HCT116 (cell line): ENCODE measurements at regions not wholly inside any gene's neighbourhood (a gene's known extent, or its start where the extent isn't known, plus 50 kb on each side); places are given as distances from the start of the nearest gene placed in this dataset.

Experiments
- CEBPB ChIP-seq: IDR thresholded peaks from 2 replicates; pipeline ENCODE4 v1.6.1; 2012; ENCODE audit warnings: low read depth
- EZH2 ChIP-seq: fragments of 200-600 bp; sonication (generic); IDR thresholded peaks from 2 replicates; pipeline ENCODE4 v1.6.1; 2017; ENCODE audit warnings: antibody characterized with exemption, mixed run types
- POLR2A ChIP-seq: IDR thresholded peaks from 2 replicates; pipeline ENCODE4 v1.7.0; 2011; ENCODE audit warnings: borderline replicate concordance; ENCODE audit not compliant: insufficient read depth, insufficient read length; ENCODE audit errors: extremely low read depth
- POLR2AphosphoS5 ChIP-seq: IDR thresholded peaks from 2 replicates; pipeline ENCODE4 v1.6.1; 2011; ENCODE audit warnings: mild to moderate bottlenecking, low read depth, low read length, moderate library complexity
- SP1 ChIP-seq: IDR thresholded peaks from 2 replicates; pipeline ENCODE4 v1.6.1; 2012; ENCODE audit warnings: low read depth
- YY1 ChIP-seq: IDR thresholded peaks from 2 replicates; pipeline ENCODE4 v1.6.1; 2011; ENCODE audit warnings: low read length, low read depth, moderate library complexity, mild to moderate bottlenecking; ENCODE audit not compliant: insufficient replicate concordance; ENCODE audit errors: extremely low read depth
- TF ChIP-seq, protein P1 (sequence below), 3 experiments: fragments of 200-600 bp in 1 of 3; sonication (generic) in 1 of 3; IDR thresholded peaks in 2 of 3; conservative IDR thresholded peaks in 1 of 3; 2 replicates each; pipeline ENCODE4 v1.5.1; 2012 to 2017; ENCODE audit warnings: low read depth in 2 of 3, low read length in 2 of 3, antibody characterized with exemption in 1 of 3, borderline replicate concordance in 1 of 3, control low read depth in 1 of 3, mild to moderate bottlenecking in 1 of 3, mixed read lengths in 1 of 3, mixed run types in 1 of 3, moderate library complexity in 1 of 3; ENCODE audit not compliant: insufficient read depth in 1 of 3

DNA sequence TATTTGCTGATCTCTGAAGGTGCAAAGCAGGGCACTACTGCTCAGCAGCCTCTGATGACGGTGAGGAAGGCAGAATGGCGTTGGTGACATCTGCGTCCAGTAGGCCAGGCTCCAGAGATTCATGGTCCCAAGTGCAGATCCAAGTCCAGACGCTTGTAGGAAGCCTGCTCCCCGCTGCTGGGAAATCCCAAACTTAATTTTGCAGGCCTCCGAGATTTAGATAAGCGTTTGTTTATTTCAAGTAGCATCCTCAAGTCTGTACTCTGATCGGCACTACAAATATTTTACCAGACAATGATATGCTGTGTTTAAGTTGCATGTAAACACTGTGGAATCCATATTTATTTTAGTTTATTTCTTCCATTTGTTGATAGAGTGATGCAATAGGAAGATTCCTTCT is 244.9 kb upstream of the KLF6 start:
- TF ChIP-seq, protein P1, sequence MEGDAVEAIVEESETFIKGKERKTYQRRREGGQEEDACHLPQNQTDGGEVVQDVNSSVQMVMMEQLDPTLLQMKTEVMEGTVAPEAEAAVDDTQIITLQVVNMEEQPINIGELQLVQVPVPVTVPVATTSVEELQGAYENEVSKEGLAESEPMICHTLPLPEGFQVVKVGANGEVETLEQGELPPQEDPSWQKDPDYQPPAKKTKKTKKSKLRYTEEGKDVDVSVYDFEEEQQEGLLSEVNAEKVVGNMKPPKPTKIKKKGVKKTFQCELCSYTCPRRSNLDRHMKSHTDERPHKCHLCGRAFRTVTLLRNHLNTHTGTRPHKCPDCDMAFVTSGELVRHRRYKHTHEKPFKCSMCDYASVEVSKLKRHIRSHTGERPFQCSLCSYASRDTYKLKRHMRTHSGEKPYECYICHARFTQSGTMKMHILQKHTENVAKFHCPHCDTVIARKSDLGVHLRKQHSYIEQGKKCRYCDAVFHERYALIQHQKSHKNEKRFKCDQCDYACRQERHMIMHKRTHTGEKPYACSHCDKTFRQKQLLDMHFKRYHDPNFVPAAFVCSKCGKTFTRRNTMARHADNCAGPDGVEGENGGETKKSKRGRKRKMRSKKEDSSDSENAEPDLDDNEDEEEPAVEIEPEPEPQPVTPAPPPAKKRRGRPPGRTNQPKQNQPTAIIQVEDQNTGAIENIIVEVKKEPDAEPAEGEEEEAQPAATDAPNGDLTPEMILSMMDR (IDR thresholded peaks at IDR 0.05 in 2 of 3, conservative IDR thresholded peaks at IDR 0.05 in 1 of 3; ENCODE audit: borderline replicate concordance in 1 of 3, insufficient read depth in 1 of 3, low read depth in 2 of 3, low read length in 2 of 3), result no peak
- TF ChIP-seq EZH2 (no peak), POLR2A (no peak), POLR2AphosphoS5 (no peak), YY1 (no peak), SP1 (no peak), CEBPB (no peak)
